ENCODE measurements at regions not wholly inside any gene's neighbourhood (a gene's known extent, or its start where the extent isn't known, plus 50 kb on each side); places are given as distances from the start of the nearest gene placed in this dataset.

DNA sequence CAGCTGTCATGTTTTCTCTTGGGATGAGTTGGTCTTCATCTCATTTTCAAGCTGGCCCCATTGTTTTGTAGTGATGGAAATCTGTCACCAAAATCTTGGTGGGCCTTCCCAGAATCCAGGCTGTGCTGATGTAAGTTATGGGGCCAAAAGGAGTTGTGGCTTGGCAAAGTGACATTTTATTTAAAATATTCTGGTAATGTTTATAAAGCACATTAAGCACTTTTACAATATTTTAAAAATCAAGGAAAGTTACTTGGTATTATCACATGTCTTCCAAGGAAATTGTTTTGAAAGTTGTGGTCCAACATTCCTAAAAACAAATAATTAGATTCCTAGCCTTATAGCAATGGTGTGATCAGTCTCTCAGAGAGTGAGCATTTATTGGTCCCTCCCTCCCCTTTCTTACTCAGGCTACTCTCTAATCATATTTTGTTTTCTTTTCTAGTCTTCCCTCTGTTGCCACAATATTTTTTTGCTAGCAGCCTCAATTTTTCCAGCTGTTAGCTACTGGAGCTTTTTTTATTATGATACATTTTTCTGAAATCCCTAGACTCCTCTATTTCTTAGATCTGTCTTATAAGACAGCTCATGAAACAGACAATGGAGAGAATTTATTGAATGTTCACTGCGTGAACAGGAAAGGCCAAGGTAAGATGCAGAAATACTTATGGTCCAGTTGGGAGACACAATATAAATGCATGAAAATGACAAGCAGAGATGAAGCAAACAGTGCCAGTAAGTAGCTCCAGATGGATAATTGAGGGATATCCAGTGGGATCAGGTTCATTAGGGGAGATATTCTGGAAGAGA, 408.1 kb upstream of the ZNF608 start:
- H3K9me3 Mint-ChIP-seq (ENCODE audit: low read depth): no peaks in the 10 kb centered on the region
- H3K4me1 Mint-ChIP-seq (ENCODE audit: low read depth): peaks cover 27% of the 10 kb centered on the region
- H3K36me3 Mint-ChIP-seq (ENCODE audit: insufficient read depth): no peaks in the 10 kb centered on the region

DNA sequence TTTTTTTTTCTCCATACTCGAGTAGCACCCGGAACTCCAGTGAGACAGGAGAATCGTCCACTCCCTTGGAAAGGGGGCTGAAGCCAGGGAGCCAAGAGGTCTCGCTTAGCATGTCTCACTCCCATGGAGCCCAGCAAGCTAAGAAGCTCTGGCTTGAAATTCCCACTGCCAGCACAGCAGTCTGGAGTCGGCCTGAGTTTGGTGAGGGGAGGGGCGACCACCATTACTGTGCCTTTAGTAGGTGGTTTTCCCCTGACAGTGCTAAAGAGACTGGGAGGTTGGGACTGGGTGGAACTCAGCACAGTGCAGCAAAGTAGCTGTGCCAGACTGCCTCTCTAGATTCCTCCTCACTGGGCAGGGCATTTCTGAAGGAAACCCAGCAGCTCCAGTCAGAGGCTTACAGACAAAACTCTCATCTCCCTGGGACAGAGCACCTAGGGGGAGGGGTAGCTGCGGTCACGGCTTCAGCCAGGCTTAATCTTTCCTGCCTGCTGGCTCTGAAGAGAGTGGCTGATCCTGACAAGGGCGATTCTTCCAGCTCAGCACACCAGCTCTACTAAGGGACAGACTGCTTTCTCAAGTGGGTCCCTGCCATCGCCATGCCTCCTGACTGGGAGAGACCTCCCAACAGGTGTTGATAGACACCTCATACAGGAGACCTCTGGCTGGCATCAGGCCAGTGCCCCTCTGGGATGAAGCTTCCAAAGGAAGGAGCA, 414.5 kb upstream of the ZNF608 start:
- Mint-ChIP-seq H3K4me3 (ENCODE audit: low read depth) (no peak overlapping the region), H3K27ac (no peak overlapping the region)
- DNase-seq (ENCODE audit: low spot score, unreplicated experiment): no peak

More for the DNA sequence above, 408.1 kb upstream of the ZNF608 start:
- H3K4me3 Mint-ChIP-seq (ENCODE audit: low read depth): no peak overlapping the region
- DNase-seq (ENCODE audit: low spot score, unreplicated experiment): no peak
- TF ChIP-seq, protein P1, sequence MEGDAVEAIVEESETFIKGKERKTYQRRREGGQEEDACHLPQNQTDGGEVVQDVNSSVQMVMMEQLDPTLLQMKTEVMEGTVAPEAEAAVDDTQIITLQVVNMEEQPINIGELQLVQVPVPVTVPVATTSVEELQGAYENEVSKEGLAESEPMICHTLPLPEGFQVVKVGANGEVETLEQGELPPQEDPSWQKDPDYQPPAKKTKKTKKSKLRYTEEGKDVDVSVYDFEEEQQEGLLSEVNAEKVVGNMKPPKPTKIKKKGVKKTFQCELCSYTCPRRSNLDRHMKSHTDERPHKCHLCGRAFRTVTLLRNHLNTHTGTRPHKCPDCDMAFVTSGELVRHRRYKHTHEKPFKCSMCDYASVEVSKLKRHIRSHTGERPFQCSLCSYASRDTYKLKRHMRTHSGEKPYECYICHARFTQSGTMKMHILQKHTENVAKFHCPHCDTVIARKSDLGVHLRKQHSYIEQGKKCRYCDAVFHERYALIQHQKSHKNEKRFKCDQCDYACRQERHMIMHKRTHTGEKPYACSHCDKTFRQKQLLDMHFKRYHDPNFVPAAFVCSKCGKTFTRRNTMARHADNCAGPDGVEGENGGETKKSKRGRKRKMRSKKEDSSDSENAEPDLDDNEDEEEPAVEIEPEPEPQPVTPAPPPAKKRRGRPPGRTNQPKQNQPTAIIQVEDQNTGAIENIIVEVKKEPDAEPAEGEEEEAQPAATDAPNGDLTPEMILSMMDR (IDR thresholded peaks at IDR 0.05; ENCODE audit: unreplicated experiment): no peak
- no peaks in the 10 kb centered on the region for H3K27me3 Mint-ChIP-seq
- H3K27ac Mint-ChIP-seq: no peak overlapping the region

DNA sequence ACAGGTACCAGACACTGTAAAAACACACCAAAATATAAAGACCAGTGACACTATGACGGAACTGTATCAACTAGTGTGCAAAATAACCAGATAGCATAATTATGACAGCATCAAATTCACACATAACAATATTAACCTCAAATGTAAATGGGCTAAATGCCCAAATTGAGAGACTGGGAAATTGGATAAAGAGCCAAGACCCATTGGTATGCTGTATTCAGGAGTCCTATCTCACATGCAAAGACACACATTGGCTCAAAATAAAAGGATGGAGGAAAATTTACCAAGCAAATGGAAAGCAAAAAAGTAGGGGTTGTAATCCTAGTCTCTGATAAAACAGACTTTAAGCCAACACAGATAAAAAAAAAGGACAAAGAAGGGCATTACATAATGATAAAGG, 416.3 kb upstream of the ZNF608 start:
- Mint-ChIP-seq H3K9me3 (ENCODE audit: low read depth) (peaks cover 51% of the 10 kb centered on the region), H3K4me3 (ENCODE audit: low read depth) (no peak overlapping the region), H3K36me3 (ENCODE audit: insufficient read depth) (peaks cover 8% of the 10 kb centered on the region), H3K4me1 (ENCODE audit: low read depth) (peaks cover 7% of the 10 kb centered on the region), H3K27me3 (no peaks in the 10 kb centered on the region), H3K27ac (no peak overlapping the region)
- no peak for DNase-seq (ENCODE audit: low spot score, unreplicated experiment)
- TF ChIP-seq, protein P1 (IDR thresholded peaks at IDR 0.05; ENCODE audit: unreplicated experiment): no peak

More for the DNA sequence above, 414.5 kb upstream of the ZNF608 start:
- Mint-ChIP-seq H3K9me3 (ENCODE audit: low read depth) (peaks cover 35% of the 10 kb centered on the region), H3K27me3 (no peaks in the 10 kb centered on the region), H3K4me1 (ENCODE audit: low read depth) (peaks cover 9% of the 10 kb centered on the region), H3K36me3 (ENCODE audit: insufficient read depth) (peaks cover 8% of the 10 kb centered on the region)
- TF ChIP-seq, protein P1 (IDR thresholded peaks at IDR 0.05; ENCODE audit: unreplicated experiment): no peak

DNA sequence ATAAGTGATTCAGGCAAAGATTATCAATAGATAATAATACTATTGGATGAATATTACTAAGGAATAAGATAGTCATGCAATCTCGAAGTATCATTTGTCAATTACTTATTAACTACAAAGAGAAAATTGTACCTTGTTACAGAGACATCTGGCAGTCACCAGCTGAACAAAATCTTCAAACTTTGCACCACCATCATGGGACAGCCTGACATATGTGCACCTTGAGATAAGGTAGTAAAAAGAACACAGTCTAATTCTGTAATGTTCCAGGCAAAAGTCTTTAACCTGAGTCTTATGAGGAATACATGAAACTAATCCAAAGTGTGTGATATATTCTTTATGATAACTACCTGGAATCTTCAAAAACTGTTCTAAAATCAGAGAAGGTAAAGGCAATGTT, 423.0 kb upstream of the ZNF608 start:
- Mint-ChIP-seq H3K4me3 (ENCODE audit: low read depth) (no peak overlapping the region), H3K36me3 (ENCODE audit: insufficient read depth) (peaks cover 2% of the 10 kb centered on the region), H3K27me3 (peaks cover 3% of the 10 kb centered on the region), H3K4me1 (ENCODE audit: low read depth) (peaks cover 9% of the 10 kb centered on the region), H3K9me3 (ENCODE audit: low read depth) (peaks cover 34% of the 10 kb centered on the region), H3K27ac (no peak overlapping the region)
- TF ChIP-seq, protein P1 (IDR thresholded peaks at IDR 0.05; ENCODE audit: unreplicated experiment): no peak
- DNase-seq (ENCODE audit: low spot score, unreplicated experiment): no peak

DNA sequence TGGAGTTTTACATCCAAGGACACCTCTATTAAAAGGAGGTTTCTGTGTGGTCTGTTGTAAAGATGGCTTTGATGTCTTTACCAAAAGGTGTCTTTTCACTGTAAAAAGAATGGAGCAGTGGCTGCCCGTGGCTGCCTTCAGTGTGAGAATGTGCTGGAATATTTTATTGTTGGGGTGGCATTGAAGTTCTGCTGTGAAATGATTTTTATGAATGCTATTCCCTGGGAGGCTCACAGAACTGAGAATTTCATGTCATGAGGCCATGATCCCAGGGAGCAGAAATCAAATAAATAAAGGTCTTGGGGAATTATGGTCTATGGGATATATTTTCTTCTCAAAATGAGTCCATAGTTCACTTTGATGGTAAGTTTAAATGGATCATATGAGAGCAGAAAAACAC, 425.2 kb upstream of the ZNF608 start:
- Mint-ChIP-seq H3K4me1 (ENCODE audit: low read depth) (peaks cover 20% of the 10 kb centered on the region), H3K27ac (no peak overlapping the region), H3K4me3 (ENCODE audit: low read depth) (no peak overlapping the region), H3K27me3 (peaks cover 3% of the 10 kb centered on the region), H3K36me3 (ENCODE audit: insufficient read depth) (no peaks in the 10 kb centered on the region), H3K9me3 (ENCODE audit: low read depth) (peaks cover 16% of the 10 kb centered on the region)
- DNase-seq (ENCODE audit: low spot score, unreplicated experiment): no peak
- TF ChIP-seq, protein P1 (IDR thresholded peaks at IDR 0.05; ENCODE audit: unreplicated experiment): no peak
